ENCODE measurements at regions not wholly inside any gene's neighbourhood (a gene's known extent, or its start where the extent isn't known, plus 50 kb on each side); places are given as distances from the start of the nearest gene placed in this dataset.

GRCh38 chr5:12745537-12745936 is 841.3 kb upstream of the CTNND2 start:
- no peaks in the 10 kb centered on the region for H3K79me2 ChIP-seq (ENCODE audit: insufficient read depth, low read length)
- no peaks in the 10 kb centered on the region for H3K27me3 ChIP-seq (ENCODE audit: insufficient read depth, low read length, poor library complexity)
- 0 out of 2 replicates have a peak, but pooled peaks cover 6% of the 10 kb centered on the region for H3K4me1 ChIP-seq (ENCODE audit: insufficient read depth, low read length)
- H3K4me3 ChIP-seq (ENCODE audit: low read depth in 1 of 2, low read length in 2 of 2) = no peak overlapping the region
- TF ChIP-seq CTCF (IDR thresholded peaks at IDR 0.05; ENCODE audit: borderline replicate concordance, extremely low read depth, low read length, poor library complexity, severe bottlenecking) (no peak), EZH2 (IDR thresholded peaks at IDR 0.05; ENCODE audit: borderline replicate concordance, low read depth, low read length, severe bottlenecking) (no peak)
- H3K9me3 ChIP-seq (ENCODE audit: insufficient read depth, low read length, severe bottlenecking) = no peaks in the 10 kb centered on the region
- H3K9ac ChIP-seq (ENCODE audit: low read depth, low read length) = no peak overlapping the region
- H3K27ac ChIP-seq (ENCODE audit: low read length) = no peak overlapping the region
- no peaks in the 10 kb centered on the region for H4K20me1 ChIP-seq (ENCODE audit: insufficient read depth, low read length)
- H3K36me3 ChIP-seq (ENCODE audit: insufficient read depth, low read length) = no peaks in the 10 kb centered on the region
- no peak overlapping the region for H3K4me2 ChIP-seq (ENCODE audit: insufficient read depth, low read length)
- no peak for DNase-seq
- no peak overlapping the region for H2AFZ ChIP-seq (ENCODE audit: low read depth, low read length)
- no peak for ATAC-seq (ENCODE audit: insufficient read depth, low read depth)

- Histone ChIP-seq H2AFZ (ENCODE audit: low read depth, low read length) (no peak overlapping the region), H3K4me3 (ENCODE audit: low read depth in 1 of 2, low read length in 2 of 2) (no peak overlapping the region), H3K27me3 (ENCODE audit: insufficient read depth, low read length, poor library complexity) (no peaks in the 10 kb centered on the region), H3K4me1 (ENCODE audit: insufficient read depth, low read length) (0 out of 2 replicates have a peak, but pooled peaks cover 6% of the 10 kb centered on the region), H3K36me3 (ENCODE audit: insufficient read depth, low read length) (no peaks in the 10 kb centered on the region), H3K4me2 (ENCODE audit: insufficient read depth, low read length) (no peak overlapping the region), H3K9ac (ENCODE audit: low read depth, low read length) (no peak overlapping the region), H4K20me1 (ENCODE audit: insufficient read depth, low read length) (no peaks in the 10 kb centered on the region), H3K79me2 (ENCODE audit: insufficient read depth, low read length) (no peaks in the 10 kb centered on the region), H3K9me3 (ENCODE audit: insufficient read depth, low read length, severe bottlenecking) (no peaks in the 10 kb centered on the region), H3K27ac (ENCODE audit: low read length) (no peak overlapping the region)
- DNase-seq = no peak
- TF ChIP-seq CTCF (IDR thresholded peaks at IDR 0.05; ENCODE audit: borderline replicate concordance, extremely low read depth, low read length, poor library complexity, severe bottlenecking) = no peak
- TF ChIP-seq EZH2 (IDR thresholded peaks at IDR 0.05; ENCODE audit: borderline replicate concordance, low read depth, low read length, severe bottlenecking) = no peak
- no peak for ATAC-seq (ENCODE audit: insufficient read depth, low read depth)
Observed at GRCh38 chr5:12743582-12743981, 839.3 kb upstream of the CTNND2 start.

GRCh38 chr5:12730354-12730753 is 826.1 kb upstream of the CTNND2 start:
- Histone ChIP-seq H3K9ac (ENCODE audit: low read depth, low read length) (no peak overlapping the region), H3K4me2 (ENCODE audit: insufficient read depth, low read length) (no peak overlapping the region), H3K27ac (ENCODE audit: low read length) (no peak overlapping the region), H4K20me1 (ENCODE audit: insufficient read depth, low read length) (no peaks in the 10 kb centered on the region), H2AFZ (ENCODE audit: low read depth, low read length) (no peak overlapping the region), H3K4me3 (ENCODE audit: low read depth in 1 of 2, low read length in 2 of 2) (no peak overlapping the region), H3K4me1 (ENCODE audit: insufficient read depth, low read length) (no peaks in the 10 kb centered on the region), H3K27me3 (ENCODE audit: insufficient read depth, low read length, poor library complexity) (no peaks in the 10 kb centered on the region), H3K36me3 (ENCODE audit: insufficient read depth, low read length) (no peaks in the 10 kb centered on the region), H3K9me3 (ENCODE audit: insufficient read depth, low read length, severe bottlenecking) (peaks cover 4% of the 10 kb centered on the region), H3K79me2 (ENCODE audit: insufficient read depth, low read length) (no peaks in the 10 kb centered on the region)
- ATAC-seq (ENCODE audit: insufficient read depth, low read depth) = no peak
- DNase-seq = no peak
- TF ChIP-seq CTCF (IDR thresholded peaks at IDR 0.05; ENCODE audit: borderline replicate concordance, extremely low read depth, low read length, poor library complexity, severe bottlenecking) = no peak
- TF ChIP-seq EZH2 (IDR thresholded peaks at IDR 0.05; ENCODE audit: borderline replicate concordance, low read depth, low read length, severe bottlenecking) = no peak

GRCh38 chr5:12716664-12717063 is 812.4 kb upstream of the CTNND2 start:
- Histone ChIP-seq H3K4me3 (ENCODE audit: low read depth in 1 of 2, low read length in 2 of 2) (no peak overlapping the region), H3K27me3 (ENCODE audit: insufficient read depth, low read length, poor library complexity) (no peaks in the 10 kb centered on the region), H3K4me2 (ENCODE audit: insufficient read depth, low read length) (no peak overlapping the region), H3K4me1 (ENCODE audit: insufficient read depth, low read length) (no peaks in the 10 kb centered on the region), H3K27ac (ENCODE audit: low read length) (no peak overlapping the region), H4K20me1 (ENCODE audit: insufficient read depth, low read length) (no peaks in the 10 kb centered on the region), H2AFZ (ENCODE audit: low read depth, low read length) (no peak overlapping the region), H3K9me3 (ENCODE audit: insufficient read depth, low read length, severe bottlenecking) (peaks cover 14% of the 10 kb centered on the region), H3K9ac (ENCODE audit: low read depth, low read length) (no peak overlapping the region), H3K79me2 (ENCODE audit: insufficient read depth, low read length) (no peaks in the 10 kb centered on the region), H3K36me3 (ENCODE audit: insufficient read depth, low read length) (no peaks in the 10 kb centered on the region)
- no peak for ATAC-seq (ENCODE audit: insufficient read depth, low read depth)
- DNase-seq = no peak
- TF ChIP-seq EZH2 (IDR thresholded peaks at IDR 0.05; ENCODE audit: borderline replicate concordance, low read depth, low read length, severe bottlenecking) (no peak), CTCF (IDR thresholded peaks at IDR 0.05; ENCODE audit: borderline replicate concordance, extremely low read depth, low read length, poor library complexity, severe bottlenecking) (no peak)
